ENCODE measurements at regions not wholly inside any gene's neighbourhood (a gene's known extent, or its start where the extent isn't known, plus 50 kb on each side); places are given as distances from the start of the nearest gene placed in this dataset.

- Histone ChIP-seq H3K9me3 (ENCODE audit: low read length) (no peaks in the 10 kb centered on the region), H3K9me2 (replicated peaks; ENCODE audit: low read length) (no peaks in the 10 kb centered on the region), H3F3A (ENCODE audit: low read length, unreplicated experiment) (no peaks in the 10 kb centered on the region), H4K20me1 (ENCODE audit: low read length) (no peaks in the 10 kb centered on the region), H3K27ac (ENCODE audit: low read length) (no peak overlapping the region), H3K4me1 (ENCODE audit: insufficient read depth, low read length) (0 out of 2 replicates have a peak, but pooled peaks cover 4% of the 10 kb centered on the region), H3K79me2 (ENCODE audit: low read length) (no peaks in the 10 kb centered on the region), H3K36me3 (ENCODE audit: low read depth, low read length) (no peaks in the 10 kb centered on the region; the same call in 1 of the 2 replicates), H3K4me2 (ENCODE audit: low read length) (no peak overlapping the region), H3K4me3 (ENCODE audit: low read length) (no peak overlapping the region), H3K9ac (ENCODE audit: low read length) (no peak overlapping the region), H2AFZ (ENCODE audit: low read length) (no peak overlapping the region), H3K27me3 (ENCODE audit: low read length) (no peaks in the 10 kb centered on the region)
- BruUV-seq (replicated peaks), result no TSS peak
- DNase-seq, result no peak
- intact Hi-C loops (cut with micrococcal nuclease), result no loop called here
- TF ChIP-seq EZH2 (IDR thresholded peaks at IDR 0.05; ENCODE audit: low read length, unreplicated experiment), result no peak
- TF ChIP-seq CTCF (conservative IDR thresholded peaks at IDR 0.05; ENCODE audit: low read depth, low read length), result no peak
- TF ChIP-seq EZH2phosphoT487 (IDR thresholded peaks at IDR 0.05; ENCODE audit: borderline replicate concordance, low read length), result no peak
- POLR2A ChIA-PET (ENCODE audit: unreplicated experiment), result no interaction called here
- CTCF ChIA-PET, result no interaction called here
- no peak for ATAC-seq
Observed at GRCh38 chr10:6916601-6917000, 336.5 kb upstream of the PRKCQ start.

GRCh38 chr10:6915307-6915706, 335.2 kb upstream of the PRKCQ start:
- Histone ChIP-seq H3K27me3 (ENCODE audit: low read length) (no peaks in the 10 kb centered on the region), H3K9ac (ENCODE audit: low read length) (no peak overlapping the region), H4K20me1 (ENCODE audit: low read length) (no peaks in the 10 kb centered on the region), H3K4me2 (ENCODE audit: low read length) (no peak overlapping the region), H3K36me3 (ENCODE audit: low read depth, low read length) (no peaks in the 10 kb centered on the region; the same call in 1 of the 2 replicates), H3F3A (ENCODE audit: low read length, unreplicated experiment) (no peaks in the 10 kb centered on the region), H3K27ac (ENCODE audit: low read length) (no peak overlapping the region), H3K4me3 (ENCODE audit: low read length) (no peak overlapping the region), H2AFZ (ENCODE audit: low read length) (no peak overlapping the region), H3K4me1 (ENCODE audit: insufficient read depth, low read length) (0 out of 2 replicates have a peak, but pooled peaks cover 4% of the 10 kb centered on the region), H3K79me2 (ENCODE audit: low read length) (no peaks in the 10 kb centered on the region), H3K9me3 (ENCODE audit: low read length) (no peaks in the 10 kb centered on the region), H3K9me2 (replicated peaks; ENCODE audit: low read length) (no peaks in the 10 kb centered on the region)
- ChIA-PET POLR2A (ENCODE audit: unreplicated experiment) (no interaction called here), CTCF (no interaction called here)
- intact Hi-C loops (cut with micrococcal nuclease), result no loop called here
- no peak for DNase-seq
- no TSS peak for BruUV-seq (replicated peaks)
- no peak for ATAC-seq
- TF ChIP-seq CTCF (conservative IDR thresholded peaks at IDR 0.05; ENCODE audit: low read depth, low read length) (no peak), EZH2phosphoT487 (IDR thresholded peaks at IDR 0.05; ENCODE audit: borderline replicate concordance, low read length) (no peak), EZH2 (IDR thresholded peaks at IDR 0.05; ENCODE audit: low read length, unreplicated experiment) (no peak)

GRCh38 chr10:6912929-6913328, 332.9 kb upstream of the PRKCQ start:
- H3K4me2 ChIP-seq (ENCODE audit: low read length), result no peak overlapping the region; the same call in 1 of the 2 replicates

More at GRCh38 chr10:6912929-6913328, 332.9 kb upstream of the PRKCQ start:
- TF ChIP-seq EZH2phosphoT487 (IDR thresholded peaks at IDR 0.05; ENCODE audit: borderline replicate concordance, low read length) (no peak), CTCF (conservative IDR thresholded peaks at IDR 0.05; ENCODE audit: low read depth, low read length) (no peak), EZH2 (IDR thresholded peaks at IDR 0.05; ENCODE audit: low read length, unreplicated experiment) (no peak)
- H3K27me3 ChIP-seq (ENCODE audit: low read length), result no peaks in the 10 kb centered on the region
- H3K9me2 ChIP-seq (replicated peaks; ENCODE audit: low read length), result no peaks in the 10 kb centered on the region
- H3K36me3 ChIP-seq (ENCODE audit: low read depth, low read length), result no peaks in the 10 kb centered on the region
- no peak overlapping the region for H3K4me3 ChIP-seq (ENCODE audit: low read length)
- H3F3A ChIP-seq (ENCODE audit: low read length, unreplicated experiment), result no peaks in the 10 kb centered on the region
- ATAC-seq, result no peak
- intact Hi-C loops (cut with micrococcal nuclease), result no loop called here
- CTCF ChIA-PET, result no interaction called here
- H3K9me3 ChIP-seq (ENCODE audit: low read length), result no peaks in the 10 kb centered on the region
- no peak overlapping the region for H3K9ac ChIP-seq (ENCODE audit: low read length)
- DNase-seq, result no peak
- no peak overlapping the region for H2AFZ ChIP-seq (ENCODE audit: low read length)
- no peak overlapping the region for H3K27ac ChIP-seq (ENCODE audit: low read length)
- H3K79me2 ChIP-seq (ENCODE audit: low read length), result no peaks in the 10 kb centered on the region
- no peaks in the 10 kb centered on the region for H4K20me1 ChIP-seq (ENCODE audit: low read length)
- H3K4me1 ChIP-seq (ENCODE audit: insufficient read depth, low read length), result 0 out of 2 replicates have a peak, but pooled peaks cover 4% of the 10 kb centered on the region
- POLR2A ChIA-PET (ENCODE audit: unreplicated experiment), result no interaction called here
- BruUV-seq (replicated peaks), result no TSS peak
